Activated T-helper 17 cell treated with anti-CD3 and anti-CD28 coated beads, Interleukin-2, amount 50 U/mL, for 72 hours (primary cell): ENCODE measurements at regions not wholly inside any gene's neighbourhood (a gene's known extent, or its start where the extent isn't known, plus 50 kb on each side); places are given as distances from the start of the nearest gene placed in this dataset.
"Not testable (repeated sequence)": the region's sequence is repeated elsewhere in the genome, so short reads cannot be mapped to it uniquely, and the experiment has no call there.

Experiments used
- ATAC-seq: fragments of 150-1000 bp; cut with Tn5 transposase; replicated peaks from 2 replicates; pipeline ENCODE4 v1.10.0; 2021; ENCODE audit warnings: mild to moderate bottlenecking, moderate library complexity
- H3K27ac Mint-ChIP-seq: one replicate; pipeline ENCODE4 v1.8.0; 2022; ENCODE audit warnings: mixed read lengths
- H3K27me3 Mint-ChIP-seq: one replicate; pipeline ENCODE4 v1.8.0; 2022; ENCODE audit warnings: mixed read lengths
- H3K36me3 Mint-ChIP-seq: one replicate; pipeline ENCODE4 v1.8.0; 2022; ENCODE audit warnings: low read depth, mild to moderate bottlenecking, mixed read lengths
- H3K4me1 Mint-ChIP-seq: one replicate; pipeline ENCODE4 v1.8.0; 2022; ENCODE audit warnings: mixed read lengths
- H3K4me3 Mint-ChIP-seq: one replicate; pipeline ENCODE4 v1.8.0; 2022; ENCODE audit warnings: mild to moderate bottlenecking, mixed read lengths
- H3K9me3 Mint-ChIP-seq: one replicate; pipeline ENCODE4 v1.8.0; 2022; ENCODE audit warnings: mixed read lengths

DNA sequence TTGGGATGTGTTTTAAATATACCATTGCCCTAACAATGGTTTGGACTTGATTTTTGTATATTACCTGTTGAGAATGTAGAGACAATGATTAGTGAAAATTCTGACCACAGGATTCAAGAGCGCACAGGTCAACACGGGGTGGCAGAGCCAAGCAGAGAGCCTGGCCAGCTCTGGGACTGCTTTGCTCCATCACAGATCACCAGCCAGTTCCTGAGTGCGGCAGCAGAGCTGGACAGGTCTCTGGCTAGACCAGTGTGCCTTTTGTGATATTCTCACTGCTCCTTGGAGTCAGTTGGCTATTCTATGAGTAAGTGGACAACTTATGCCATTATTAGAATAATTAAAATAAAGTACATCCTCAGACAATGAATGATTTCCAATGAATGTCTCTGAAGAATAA lies 351.2 kb upstream of the ATP10A start:
- Mint-ChIP-seq H3K27ac (no peak overlapping the region), H3K4me1 (no peaks in the 10 kb centered on the region), H3K4me3 (no peak overlapping the region), H3K9me3 (no peaks in the 10 kb centered on the region), H3K27me3 (peaks cover 7% of the 10 kb centered on the region), H3K36me3 (no peaks in the 10 kb centered on the region)
- ATAC-seq = no peak

- Mint-ChIP-seq H3K4me3 (no peak overlapping the region), H3K27me3 (peaks cover 7% of the 10 kb centered on the region), H3K9me3 (no peaks in the 10 kb centered on the region), H3K27ac (no peak overlapping the region), H3K36me3 (no peaks in the 10 kb centered on the region), H3K4me1 (no peaks in the 10 kb centered on the region)
- no peak for ATAC-seq
These were observed 350.3 kb upstream of the ATP10A start for GRCh38 chr15:26213427-26213826.

- Mint-ChIP-seq H3K36me3 (no peaks in the 10 kb centered on the region), H3K27ac (no peak overlapping the region), H3K4me1 (no peaks in the 10 kb centered on the region), H3K27me3 (peaks cover 7% of the 10 kb centered on the region), H3K9me3 (no peaks in the 10 kb centered on the region), H3K4me3 (no peak overlapping the region)
- ATAC-seq = no peak
These were observed 349.0 kb upstream of the ATP10A start for GRCh38 chr15:26212109-26212508.

DNA sequence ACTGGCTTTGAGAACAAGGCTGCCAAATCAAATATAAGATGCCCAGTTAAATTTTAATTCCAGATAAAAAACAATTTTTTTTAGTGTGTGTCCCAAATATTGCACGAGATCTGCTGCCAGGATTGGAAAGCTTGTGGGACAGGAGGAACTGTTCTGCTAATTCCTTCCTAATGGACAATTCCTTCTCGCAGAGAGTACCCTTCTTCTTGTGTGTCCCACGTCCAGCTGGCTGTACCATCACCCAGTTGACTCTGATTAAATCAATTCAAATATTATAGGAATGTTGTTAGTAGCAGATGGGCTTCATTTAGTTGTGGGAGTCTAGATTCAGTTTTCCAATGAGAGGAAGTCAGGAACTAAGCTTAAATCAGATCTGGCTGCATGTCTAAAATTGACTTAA lies 347.9 kb upstream of the ATP10A start:
- H3K27ac Mint-ChIP-seq = no peak overlapping the region
- H3K36me3 Mint-ChIP-seq = no peaks in the 10 kb centered on the region
- no peaks in the 10 kb centered on the region for H3K4me1 Mint-ChIP-seq
- no peaks in the 10 kb centered on the region for H3K9me3 Mint-ChIP-seq
- H3K4me3 Mint-ChIP-seq = no peak overlapping the region
- no peak for ATAC-seq
- peaks cover 7% of the 10 kb centered on the region for H3K27me3 Mint-ChIP-seq

- Mint-ChIP-seq H3K27ac (no peak overlapping the region), H3K4me1 (no peaks in the 10 kb centered on the region), H3K36me3 (no peaks in the 10 kb centered on the region), H3K9me3 (no peaks in the 10 kb centered on the region), H3K27me3 (peaks cover 3% of the 10 kb centered on the region), H3K4me3 (no peak overlapping the region)
- ATAC-seq = no peak
These were observed 338.2 kb upstream of the ATP10A start for GRCh38 chr15:26201177-26201858.

DNA sequence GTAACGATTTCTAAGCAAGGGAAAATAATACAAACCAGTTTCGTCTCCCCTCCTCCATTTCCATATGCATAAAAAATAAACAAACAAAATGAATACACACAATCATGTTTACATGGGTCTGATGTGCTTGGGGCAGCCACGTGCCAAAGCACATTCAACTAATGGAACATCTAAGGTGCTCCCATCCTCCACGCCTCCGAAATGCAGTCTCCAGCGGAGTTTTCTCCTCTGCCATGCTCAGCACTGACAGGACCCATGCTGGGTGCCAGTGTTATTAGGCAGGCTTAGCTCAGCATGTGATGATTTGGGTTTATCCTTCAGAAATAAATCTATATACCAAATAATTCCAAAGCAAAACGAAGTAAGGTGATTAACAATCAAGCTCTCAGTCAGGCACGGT lies 337.3 kb upstream of the ATP10A start:
- Mint-ChIP-seq H3K4me3 (no peak overlapping the region), H3K27ac (no peak overlapping the region)

DNA sequence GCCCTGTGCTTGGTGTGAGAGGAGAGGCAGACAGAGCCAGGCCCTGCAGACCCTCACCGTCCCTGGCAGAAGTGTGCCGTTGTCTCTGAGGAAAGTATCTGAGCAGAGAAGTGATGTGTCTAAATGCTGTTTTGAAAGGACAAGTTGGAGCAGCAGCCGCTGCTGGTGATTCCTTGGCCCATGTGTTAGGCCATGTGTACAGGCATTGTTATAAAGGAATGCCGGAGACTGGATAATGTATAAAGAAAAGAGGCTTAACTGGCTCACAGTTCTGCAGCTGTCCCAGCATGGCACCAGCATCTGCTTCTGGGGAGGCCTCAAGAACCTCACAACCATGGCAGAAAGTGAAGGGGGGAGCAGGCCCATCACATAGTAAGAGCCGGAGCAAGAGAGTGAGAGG lies 334.6 kb upstream of the ATP10A start:
- ATAC-seq = no peak
- H3K27me3 Mint-ChIP-seq = peaks cover 6% of the 10 kb centered on the region
- no peak overlapping the region for H3K4me3 Mint-ChIP-seq
- no peak overlapping the region for H3K27ac Mint-ChIP-seq
- no peaks in the 10 kb centered on the region for H3K4me1 Mint-ChIP-seq
- H3K36me3 Mint-ChIP-seq = no peaks in the 10 kb centered on the region
- H3K9me3 Mint-ChIP-seq = no peaks in the 10 kb centered on the region

More for the DNA sequence above, 337.3 kb upstream of the ATP10A start:
- H3K27me3 Mint-ChIP-seq = peaks cover 3% of the 10 kb centered on the region
- no peaks in the 10 kb centered on the region for H3K36me3 Mint-ChIP-seq
- ATAC-seq = no peak
- no peaks in the 10 kb centered on the region for H3K9me3 Mint-ChIP-seq
- H3K4me1 Mint-ChIP-seq = no peaks in the 10 kb centered on the region

GRCh38 chr15:26197060-26197459 lies 333.9 kb upstream of the ATP10A start:
- no peaks in the 10 kb centered on the region for H3K4me1 Mint-ChIP-seq
- ATAC-seq = no peak
- H3K9me3 Mint-ChIP-seq = no peaks in the 10 kb centered on the region
- peaks cover 6% of the 10 kb centered on the region for H3K27me3 Mint-ChIP-seq
- no peak overlapping the region for H3K4me3 Mint-ChIP-seq
- no peak overlapping the region for H3K27ac Mint-ChIP-seq
- H3K36me3 Mint-ChIP-seq = no peaks in the 10 kb centered on the region

- Mint-ChIP-seq H3K9me3 (no peaks in the 10 kb centered on the region), H3K27me3 (peaks cover 6% of the 10 kb centered on the region), H3K27ac (no peak overlapping the region), H3K4me3 (no peak overlapping the region), H3K4me1 (no peaks in the 10 kb centered on the region), H3K36me3 (no peaks in the 10 kb centered on the region)
- no peak for ATAC-seq
These were observed 328.1 kb upstream of the ATP10A start for GRCh38 chr15:26191193-26191592.

- ATAC-seq, H3K4me3 Mint-ChIP-seq, H3K27ac Mint-ChIP-seq, H3K4me1 Mint-ChIP-seq, H3K36me3 Mint-ChIP-seq, H3K9me3 Mint-ChIP-seq, H3K27me3 Mint-ChIP-seq: not testable (repeated sequence)
These were observed 323.0 kb upstream of the ATP10A start for GRCh38 chr15:26186138-26186537.

DNA sequence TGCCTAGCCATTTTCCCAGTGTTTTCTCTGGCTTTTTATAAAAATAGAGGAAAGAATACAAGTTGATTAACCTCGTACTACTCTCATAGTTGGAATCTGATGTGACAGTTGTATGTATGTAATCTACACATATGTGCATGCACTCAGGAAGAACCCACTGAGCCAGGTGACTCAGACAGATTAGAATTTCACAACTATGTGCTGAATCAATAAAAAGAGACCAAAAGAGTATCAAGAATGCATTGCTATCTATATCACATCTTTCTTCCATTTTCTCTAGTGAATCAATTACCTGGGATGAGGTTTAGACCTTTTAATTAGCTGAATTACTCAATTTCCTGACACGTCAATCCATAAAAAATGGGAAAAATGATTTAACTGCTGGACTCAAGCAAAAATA lies 319.3 kb upstream of the ATP10A start:
- no peak overlapping the region for H3K4me3 Mint-ChIP-seq
- H3K27me3 Mint-ChIP-seq = peaks cover 5% of the 10 kb centered on the region
- ATAC-seq = no peak
- no peaks in the 10 kb centered on the region for H3K4me1 Mint-ChIP-seq
- H3K36me3 Mint-ChIP-seq = no peaks in the 10 kb centered on the region
- H3K9me3 Mint-ChIP-seq = no peaks in the 10 kb centered on the region
- no peak overlapping the region for H3K27ac Mint-ChIP-seq

- Mint-ChIP-seq H3K36me3 (no peaks in the 10 kb centered on the region), H3K27me3 (peaks cover 5% of the 10 kb centered on the region), H3K4me1 (no peaks in the 10 kb centered on the region), H3K4me3 (no peak overlapping the region), H3K27ac (no peak overlapping the region), H3K9me3 (no peaks in the 10 kb centered on the region)
- ATAC-seq = no peak
These were observed 316.8 kb upstream of the ATP10A start for GRCh38 chr15:26179906-26180305.

DNA sequence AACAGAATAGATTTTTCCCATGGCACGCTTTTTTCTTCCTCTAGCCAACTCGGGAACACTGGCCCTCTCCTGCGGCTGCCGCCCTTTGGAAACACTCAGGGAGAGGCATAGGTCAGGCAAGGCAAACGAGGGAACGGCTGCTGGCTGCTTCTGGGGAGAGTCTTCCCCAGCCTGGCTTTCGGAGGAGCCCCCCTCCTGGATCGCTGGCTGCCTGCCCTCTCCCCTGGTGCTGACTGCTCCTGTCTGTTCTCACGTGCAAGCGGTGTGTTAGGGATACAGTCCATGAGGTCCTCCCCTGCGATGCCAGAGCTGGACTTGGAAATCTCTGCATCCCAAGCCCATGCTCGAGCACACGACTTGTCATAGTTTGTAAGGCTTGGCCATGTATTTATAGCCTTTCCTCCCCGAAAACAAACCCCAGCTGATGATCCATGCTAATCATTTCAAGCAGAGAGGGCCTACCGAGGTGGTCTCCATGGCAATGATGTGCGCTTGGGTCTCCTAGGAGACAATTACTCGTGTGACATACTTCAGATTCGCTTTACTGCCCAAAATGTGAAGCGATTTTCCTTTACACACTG lies 315.6 kb upstream of the ATP10A start:
- Mint-ChIP-seq H3K27ac (no peak overlapping the region), H3K36me3 (no peaks in the 10 kb centered on the region), H3K4me3 (no peak overlapping the region), H3K9me3 (no peaks in the 10 kb centered on the region), H3K27me3 (peaks cover 5% of the 10 kb centered on the region), H3K4me1 (no peaks in the 10 kb centered on the region)
- no peak for ATAC-seq

DNA sequence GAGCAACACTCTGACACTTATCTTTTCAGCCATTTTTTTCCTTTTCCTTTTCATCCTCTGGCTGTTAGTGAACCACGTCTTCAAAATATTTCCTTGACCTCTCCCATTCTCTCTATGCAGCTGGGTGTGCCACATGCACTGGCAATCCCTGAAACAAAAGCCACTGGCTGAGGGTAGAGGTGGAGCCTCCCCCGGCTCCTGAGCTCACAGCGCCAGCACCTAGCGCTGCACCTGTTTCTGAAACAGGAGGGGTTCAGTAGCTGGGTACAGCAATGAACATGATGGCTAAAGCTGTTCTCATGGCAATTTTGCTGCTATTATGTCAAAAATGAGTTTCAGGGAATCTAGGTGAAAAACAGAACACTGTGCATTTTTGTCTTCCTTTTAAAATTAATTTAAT lies 314.7 kb upstream of the ATP10A start:
- no peaks in the 10 kb centered on the region for H3K9me3 Mint-ChIP-seq
- no peaks in the 10 kb centered on the region for H3K36me3 Mint-ChIP-seq
- H3K27me3 Mint-ChIP-seq = no peaks in the 10 kb centered on the region
- no peak overlapping the region for H3K27ac Mint-ChIP-seq
- no peaks in the 10 kb centered on the region for H3K4me1 Mint-ChIP-seq
- no peak overlapping the region for H3K4me3 Mint-ChIP-seq
- no peak for ATAC-seq

- ATAC-seq = no peak
- Mint-ChIP-seq H3K4me3 (no peak overlapping the region), H3K9me3 (no peaks in the 10 kb centered on the region), H3K36me3 (no peaks in the 10 kb centered on the region), H3K4me1 (no peaks in the 10 kb centered on the region), H3K27ac (no peak overlapping the region), H3K27me3 (peaks cover 3% of the 10 kb centered on the region)
These were observed 313.7 kb upstream of the ATP10A start for GRCh38 chr15:26176831-26177230.

DNA sequence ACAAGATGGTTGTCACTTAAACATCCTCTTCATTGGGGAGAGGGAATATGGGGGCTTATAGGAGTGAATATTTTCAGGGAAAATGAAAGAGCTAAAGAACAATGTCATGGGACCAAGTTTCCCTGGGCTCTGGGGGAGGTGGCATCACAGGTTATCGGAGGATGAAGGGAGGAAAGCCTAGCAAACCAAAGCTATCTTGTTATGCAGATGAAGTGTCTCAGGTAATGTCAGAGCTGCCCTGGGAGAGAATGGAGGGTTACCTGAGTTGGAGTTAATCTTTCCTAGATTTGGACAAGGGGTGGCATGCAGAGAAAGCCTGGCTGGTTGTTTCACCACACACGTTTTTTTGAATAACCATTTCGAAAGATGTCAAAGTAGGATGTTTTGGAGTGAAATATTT lies 308.1 kb upstream of the ATP10A start:
- Mint-ChIP-seq H3K4me1 (no peaks in the 10 kb centered on the region), H3K27me3 (peaks cover 10% of the 10 kb centered on the region), H3K9me3 (no peaks in the 10 kb centered on the region), H3K27ac (no peak overlapping the region), H3K36me3 (no peaks in the 10 kb centered on the region), H3K4me3 (no peak overlapping the region)
- no peak for ATAC-seq
